Neural progenitor cell (in vitro differentiated cells): ENCODE measurements at regions not wholly inside any gene's neighbourhood (a gene's known extent, or its start where the extent isn't known, plus 50 kb on each side); places are given as distances from the start of the nearest gene placed in this dataset.

Experiments
- CTCF ChIP-seq: fragments of 200-600 bp; sonication (generic); IDR thresholded peaks from 2 replicates; pipeline ENCODE4 v1.5.1; 2017; ENCODE audit warnings: antibody characterized with exemption, mild to moderate bottlenecking
- EZH2 ChIP-seq: fragments of 200-600 bp; sonication (generic); IDR thresholded peaks from 2 replicates; pipeline ENCODE4 v1.6.1; 2017; ENCODE audit warnings: antibody characterized with exemption, mild to moderate bottlenecking, moderate library complexity
- EZH2phosphoT487 ChIP-seq: fragments of 200-600 bp; sonication (generic); IDR thresholded peaks from 2 replicates; pipeline ENCODE4 v1.6.1; 2017; ENCODE audit warnings: antibody characterized with exemption

- TF ChIP-seq CTCF (peak; percentile 40), EZH2 (no peak), EZH2phosphoT487 (no peak)
Observed at GRCh38 chr18:49648811-49649210, 87.0 kb downstream of the LIPG start.
